NCI-H2107 treated with DMSO at 0.1 percent for 48 hours (cell line): ENCODE measurements at regions not wholly inside any gene's neighbourhood (a gene's known extent, or its start where the extent isn't known, plus 50 kb on each side); places are given as distances from the start of the nearest gene placed in this dataset.
"Not testable (repeated sequence)": the region's sequence is repeated elsewhere in the genome, so short reads cannot be mapped to it uniquely, and the experiment has no call there.

ENCODE experiments used
- DNase-seq: peaks from one replicate; lab custom pipeline; 2025; ENCODE audit not compliant: unreplicated experiment; lab: John Stamatoyannopoulos, UW

- DNase-seq = no peak
Observed at GRCh38 chrX:78603908-78604307, 55.2 kb downstream of the RTL3 start.

DNA sequence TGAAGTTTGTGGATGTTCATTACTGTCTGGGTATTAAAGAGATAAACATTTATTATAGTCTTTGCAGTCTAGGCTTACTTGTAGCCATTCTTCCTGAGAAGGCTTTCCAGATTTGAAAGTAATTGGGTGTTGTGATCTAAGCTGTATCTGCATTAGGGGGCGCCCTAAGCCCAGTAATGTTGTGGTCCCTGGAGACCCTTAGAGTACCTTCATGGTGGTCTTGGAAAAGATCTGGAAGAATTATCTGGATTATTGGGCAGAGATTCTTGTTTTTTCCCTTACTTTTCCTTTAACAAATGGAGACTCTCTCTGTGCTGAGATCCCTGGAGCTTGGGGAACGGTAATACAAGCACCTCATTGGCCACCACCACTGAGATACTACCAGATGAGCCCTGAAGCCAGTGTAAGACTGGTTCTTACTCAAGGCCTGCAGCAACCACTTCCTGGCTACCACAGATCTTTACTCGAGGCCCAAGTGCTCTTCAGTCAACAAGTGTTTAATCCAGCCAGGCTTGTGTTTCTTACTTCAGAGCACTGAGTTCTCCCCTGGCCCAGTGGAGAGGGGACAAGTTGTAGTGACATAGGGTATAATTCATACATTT is 63.1 kb downstream of the RTL3 start:
- no peak for DNase-seq

- no peak for DNase-seq
Observed at GRCh38 chrX:78593701-78594100, 65.4 kb downstream of the RTL3 start.

DNA sequence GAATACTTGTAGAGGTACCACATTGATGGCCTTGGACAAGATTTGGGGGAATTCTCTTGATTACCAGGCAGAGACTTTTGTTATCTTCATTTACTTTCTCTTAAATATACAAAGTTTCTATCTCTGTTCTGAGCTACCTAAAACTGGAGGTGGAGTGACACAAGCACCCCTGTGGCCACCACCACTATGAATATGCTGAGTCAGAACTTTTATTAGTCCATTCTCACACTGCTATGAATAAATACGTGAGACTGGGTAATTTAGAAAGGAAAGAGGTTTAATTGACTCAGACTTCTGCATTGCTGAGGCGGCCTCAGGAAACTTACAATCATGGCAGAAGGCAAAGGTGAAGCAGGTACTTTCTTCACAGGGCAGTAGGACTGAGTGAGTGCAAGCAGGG is 67.1 kb downstream of the RTL3 start:
- no peak for DNase-seq

- no peak for DNase-seq
Observed at GRCh38 chrX:78574306-78574705, 84.8 kb downstream of the RTL3 start.

GRCh38 chrX:78573630-78574029 is 85.5 kb downstream of the RTL3 start:
- DNase-seq = no peak

GRCh38 chrX:78571849-78572248 is 87.3 kb downstream of the RTL3 start:
- no peak for DNase-seq

DNA sequence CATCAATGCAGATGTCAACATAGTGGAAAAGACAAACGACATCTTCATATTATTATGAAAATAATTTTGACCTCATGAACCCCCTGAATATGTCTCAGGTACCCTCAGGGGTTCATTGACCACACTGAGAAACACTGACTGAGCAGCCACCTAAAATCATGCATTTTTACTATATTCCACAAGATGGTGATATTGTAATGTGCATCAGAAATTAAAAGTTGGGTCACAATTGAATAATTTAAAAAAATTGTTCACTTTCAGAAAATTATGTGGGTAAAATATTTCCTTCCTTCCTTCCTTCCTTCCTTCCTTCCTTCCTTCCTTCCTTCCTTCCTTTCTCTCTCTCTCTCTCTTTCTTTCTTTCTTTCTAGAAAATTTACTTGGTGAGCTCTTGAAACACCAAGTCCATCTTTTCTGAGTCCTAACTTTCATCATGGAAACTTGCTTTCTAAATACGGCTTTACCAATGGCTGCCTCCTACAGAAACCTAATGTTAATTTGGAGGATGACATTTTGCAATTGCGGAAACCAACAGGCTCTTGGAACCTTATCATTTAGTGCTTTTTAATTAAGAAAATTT is 103.6 kb downstream of the RTL3 start:
- no peak for DNase-seq

DNA sequence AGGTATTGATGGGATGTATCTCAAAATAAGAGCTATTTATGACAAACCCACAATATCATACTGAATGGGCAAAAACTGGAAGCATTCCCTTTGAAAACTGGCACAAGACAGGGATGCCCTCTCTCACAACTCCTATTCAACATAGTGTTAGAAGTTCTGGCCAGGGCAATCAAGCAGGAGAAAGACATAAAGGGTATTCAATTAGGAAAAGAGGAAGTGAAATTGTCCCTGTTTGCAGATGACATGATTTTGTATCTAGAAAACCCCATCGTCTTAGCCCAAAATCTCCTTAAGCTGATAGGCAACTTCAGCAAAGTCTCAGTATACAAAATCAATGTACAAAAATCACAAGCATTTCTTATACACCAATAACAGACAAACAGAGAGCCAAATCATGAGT is 106.5 kb downstream of the RTL3 start:
- DNase-seq = not testable (repeated sequence)

DNA sequence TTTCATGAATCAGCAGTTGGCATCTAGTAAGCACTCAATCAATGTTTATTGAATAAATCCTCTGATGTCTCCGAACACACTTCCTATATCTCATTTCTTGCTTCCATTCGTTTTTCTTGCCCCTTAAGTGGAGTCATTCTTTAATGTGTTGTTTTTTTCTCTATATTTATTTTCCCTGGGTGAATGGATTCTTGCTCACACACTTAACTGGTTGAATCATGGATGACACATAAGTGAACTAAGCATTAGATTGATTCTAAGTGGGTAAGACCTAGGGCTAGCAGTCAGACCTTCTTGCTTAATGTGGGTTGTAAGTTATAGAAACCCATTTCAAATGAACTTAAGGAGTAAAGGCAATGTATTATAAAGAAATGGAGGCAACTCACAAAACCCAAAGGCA is 111.1 kb downstream of the RTL3 start:
- DNase-seq = no peak

- DNase-seq = no peak
Observed at GRCh38 chrX:78545233-78545632, 113.9 kb downstream of the RTL3 start.

- DNase-seq = no peak
Observed at GRCh38 chrX:78543281-78543680, 115.8 kb downstream of the RTL3 start.

GRCh38 chrX:78540171-78540570 is 119.0 kb downstream of the RTL3 start:
- no peak for DNase-seq

DNA sequence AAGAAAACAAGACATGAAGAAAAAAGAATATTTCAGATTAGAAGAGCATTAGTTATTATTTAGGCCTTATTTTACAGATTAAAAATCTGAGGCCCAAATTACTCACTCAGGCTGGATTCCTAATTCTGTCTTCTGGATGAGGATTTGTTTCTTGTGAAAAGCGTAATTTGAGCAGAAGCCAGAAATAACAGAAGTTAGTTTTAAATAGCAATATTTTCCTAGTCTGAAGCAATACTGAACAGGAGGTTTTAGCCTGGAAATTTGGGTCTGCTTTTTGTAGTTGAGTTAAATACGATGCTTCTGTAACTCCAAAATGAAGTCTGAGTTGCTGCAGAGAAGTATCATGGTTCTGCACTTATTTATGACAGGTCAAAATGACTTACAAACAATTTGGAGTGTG is 124.9 kb downstream of the RTL3 start:
- DNase-seq = no peak

DNA sequence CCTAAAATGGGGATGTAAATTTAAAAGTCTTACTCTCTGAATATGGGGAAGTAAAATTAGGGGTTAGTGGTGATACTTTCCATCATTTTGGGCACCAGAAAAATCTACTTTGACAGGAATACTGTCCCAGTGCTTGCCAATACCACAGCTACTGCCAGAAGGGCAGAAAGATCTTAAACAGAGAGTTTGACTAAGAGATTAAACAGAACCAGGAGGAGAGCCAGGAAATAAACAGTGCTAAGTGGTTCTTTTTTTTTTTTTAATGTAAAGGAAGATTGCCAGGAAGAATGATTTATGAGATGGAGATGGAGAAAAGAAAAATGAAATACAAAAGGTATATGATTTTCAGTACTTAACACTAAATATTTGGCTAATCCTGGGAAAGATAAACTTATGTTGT is 126.8 kb downstream of the RTL3 start:
- DNase-seq = no peak

GRCh38 chrX:78527818-78528217 is 131.3 kb downstream of the RTL3 start:
- DNase-seq = no peak

DNA sequence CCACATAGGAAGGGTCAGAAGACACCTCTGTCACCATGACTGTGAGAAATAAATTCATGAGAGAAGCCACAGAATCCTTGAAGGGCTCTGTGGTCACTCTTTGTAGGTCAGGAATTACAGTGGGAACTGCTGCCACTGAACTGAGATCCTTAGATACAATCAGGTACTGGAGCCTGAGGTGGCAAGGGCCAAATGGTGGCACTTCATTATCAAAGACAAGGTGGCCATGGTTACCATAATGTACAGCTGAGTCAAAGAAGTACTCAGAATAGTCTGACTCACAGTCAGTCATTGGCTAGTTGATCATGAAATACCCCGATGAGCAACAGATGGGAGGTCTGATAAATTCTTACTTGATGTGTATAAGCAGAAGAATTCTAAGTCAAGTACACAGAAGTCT is 131.9 kb downstream of the RTL3 start:
- DNase-seq = no peak

GRCh38 chrX:78522601-78523000 is 136.5 kb downstream of the RTL3 start:
- DNase-seq = no peak

- DNase-seq = no peak
Observed at GRCh38 chrX:78517124-78517523, 142.0 kb downstream of the RTL3 start.

GRCh38 chrX:78514852-78515251 is 144.3 kb downstream of the RTL3 start:
- DNase-seq = peak; percentile 17

GRCh38 chrX:78513971-78514738 is 145.0 kb downstream of the RTL3 start:
- DNase-seq = no peak

GRCh38 chrX:78506248-78506647 is 152.9 kb downstream of the RTL3 start:
- no peak for DNase-seq

GRCh38 chrX:78496483-78496882 is 162.6 kb downstream of the RTL3 start:
- no peak for DNase-seq
